Sigmoid colon (tissue), 4 donors: ENCODE measurements at regions not wholly inside any gene's neighbourhood (a gene's known extent, or its start where the extent isn't known, plus 50 kb on each side); places are given as distances from the start of the nearest gene placed in this dataset.

Experiments
- POLR2A ChIP-seq, 2 donors: fragments of 450-650 bp; IDR thresholded peaks; one replicate each; pipeline ENCODE4 v1.6.1; 2016; ENCODE audit warnings: antibody characterized with exemption in 2 of 2, mild to moderate bottlenecking in 2 of 2, moderate library complexity in 2 of 2
- POLR2AphosphoS5 ChIP-seq, 4 donors: sonication (generic); formaldehyde crosslinking; IDR thresholded peaks; one replicate each; pipeline ENCODE4 v1.6.1; 2017; ENCODE audit warnings: antibody characterized with exemption in 4 of 4
- TF ChIP-seq, protein P1 (sequence below), 4 experiments: fragments of 450-650 bp in 3 of 4; fragments of 200-600 bp in 1 of 4; IDR thresholded peaks; one replicate each; pipeline ENCODE4 v1.5.1; 2016 to 2019; ENCODE audit warnings: antibody characterized with exemption in 4 of 4, mild to moderate bottlenecking in 3 of 4, moderate library complexity in 2 of 4

DNA sequence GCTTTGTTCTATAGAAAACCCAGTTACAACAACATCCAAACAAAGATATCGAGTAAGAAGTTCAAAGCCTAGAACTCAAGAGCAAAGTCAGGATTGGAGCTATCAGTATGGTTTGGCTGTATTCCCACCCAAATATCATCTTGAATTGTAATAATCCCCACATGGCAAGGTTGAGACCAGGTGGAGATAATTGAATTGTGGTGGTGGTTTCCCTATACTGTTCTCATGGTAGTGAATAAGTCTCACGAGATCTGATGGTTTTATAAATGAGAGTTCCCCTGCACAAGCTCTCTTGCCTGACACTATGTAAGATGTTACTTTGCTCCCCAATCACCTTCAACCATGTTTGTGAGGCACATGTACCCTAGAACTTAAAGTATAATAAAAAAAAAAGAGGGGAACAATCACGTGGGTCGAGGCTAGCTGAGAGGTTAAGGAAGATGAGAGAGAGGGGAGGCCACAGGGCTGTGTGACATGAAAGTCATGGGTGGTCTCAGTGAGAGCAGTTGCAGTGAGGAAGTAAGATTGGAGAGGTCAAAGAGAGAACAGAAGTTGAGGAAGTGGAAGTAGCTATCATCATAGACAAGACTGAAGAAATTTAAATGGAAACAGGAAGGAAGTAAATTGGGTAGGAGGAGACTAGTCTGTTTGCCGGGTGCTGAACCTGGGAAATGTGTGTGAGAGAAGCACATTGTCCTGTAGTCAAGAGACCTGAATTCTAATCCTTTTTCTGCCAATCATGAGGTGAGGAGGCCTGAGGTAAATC lies 80.1 kb upstream of the CD44 start:
- TF ChIP-seq POLR2A (IDR thresholded peaks at IDR 0.05) (no peak), POLR2AphosphoS5 (IDR thresholded peaks at IDR 0.05) (no peak)
- TF ChIP-seq, protein P1, sequence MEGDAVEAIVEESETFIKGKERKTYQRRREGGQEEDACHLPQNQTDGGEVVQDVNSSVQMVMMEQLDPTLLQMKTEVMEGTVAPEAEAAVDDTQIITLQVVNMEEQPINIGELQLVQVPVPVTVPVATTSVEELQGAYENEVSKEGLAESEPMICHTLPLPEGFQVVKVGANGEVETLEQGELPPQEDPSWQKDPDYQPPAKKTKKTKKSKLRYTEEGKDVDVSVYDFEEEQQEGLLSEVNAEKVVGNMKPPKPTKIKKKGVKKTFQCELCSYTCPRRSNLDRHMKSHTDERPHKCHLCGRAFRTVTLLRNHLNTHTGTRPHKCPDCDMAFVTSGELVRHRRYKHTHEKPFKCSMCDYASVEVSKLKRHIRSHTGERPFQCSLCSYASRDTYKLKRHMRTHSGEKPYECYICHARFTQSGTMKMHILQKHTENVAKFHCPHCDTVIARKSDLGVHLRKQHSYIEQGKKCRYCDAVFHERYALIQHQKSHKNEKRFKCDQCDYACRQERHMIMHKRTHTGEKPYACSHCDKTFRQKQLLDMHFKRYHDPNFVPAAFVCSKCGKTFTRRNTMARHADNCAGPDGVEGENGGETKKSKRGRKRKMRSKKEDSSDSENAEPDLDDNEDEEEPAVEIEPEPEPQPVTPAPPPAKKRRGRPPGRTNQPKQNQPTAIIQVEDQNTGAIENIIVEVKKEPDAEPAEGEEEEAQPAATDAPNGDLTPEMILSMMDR (IDR thresholded peaks at IDR 0.05): no peak
